Rectal smooth muscle tissue (tissue), 1 donor: ENCODE measurements at regions not wholly inside any gene's neighbourhood (a gene's known extent, or its start where the extent isn't known, plus 50 kb on each side); places are given as distances from the start of the nearest gene placed in this dataset.

Source experiments
- H3K27ac ChIP-seq: one replicate; pipeline ENCODE4 v1.7.0; 2013; ENCODE audit warnings: low read depth, low read length, inconsistent platforms
- H3K27me3 ChIP-seq: one replicate; pipeline ENCODE4 v1.7.0; 2013; ENCODE audit warnings: low read length; ENCODE audit not compliant: control insufficient read depth, insufficient read depth
- H3K36me3 ChIP-seq: one replicate; pipeline ENCODE4 v1.7.0; 2013; ENCODE audit warnings: low read length; ENCODE audit not compliant: control insufficient read depth, insufficient read depth
- H3K4me1 ChIP-seq: one replicate; pipeline ENCODE4 v1.7.0; 2013; ENCODE audit warnings: low read length; ENCODE audit not compliant: control insufficient read depth, insufficient read depth
- H3K4me3 ChIP-seq: one replicate; pipeline ENCODE4 v1.7.0; 2013; ENCODE audit warnings: low read length
- H3K9ac ChIP-seq: one replicate; pipeline ENCODE4 v1.7.0; 2013; ENCODE audit warnings: low read length

DNA sequence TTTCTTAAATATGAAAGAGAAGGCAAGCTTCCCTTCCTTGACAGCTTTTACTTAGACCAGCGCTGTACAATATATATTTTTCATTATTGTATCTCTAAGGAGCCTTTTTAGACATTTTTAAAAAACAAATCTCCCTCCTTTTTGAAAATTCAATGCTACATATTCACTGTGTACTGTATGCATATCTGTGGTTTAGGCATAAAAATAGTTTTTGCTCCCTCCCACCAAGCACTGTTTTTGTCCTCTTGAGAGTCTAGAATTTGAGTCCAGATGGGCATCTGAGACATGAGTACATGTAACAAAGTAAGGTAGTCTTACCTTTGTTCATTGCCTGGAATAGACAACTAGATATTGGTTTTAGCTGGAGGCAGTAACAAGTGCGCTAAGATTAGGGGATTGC lies 488.5 kb upstream of the RUNX1 start:
- Histone ChIP-seq H3K36me3 (no peaks in the 10 kb centered on the region), H3K27ac (no peak overlapping the region), H3K27me3 (no peaks in the 10 kb centered on the region), H3K9ac (no peak overlapping the region), H3K4me3 (no peak overlapping the region), H3K4me1 (no peaks in the 10 kb centered on the region)

GRCh38 chr21:35533893-35534292 lies 484.8 kb upstream of the RUNX1 start:
- no peaks in the 10 kb centered on the region for H3K27me3 ChIP-seq
- H3K4me1 ChIP-seq, result no peaks in the 10 kb centered on the region
- H3K9ac ChIP-seq, result no peak overlapping the region
- H3K4me3 ChIP-seq, result no peak overlapping the region
- no peaks in the 10 kb centered on the region for H3K36me3 ChIP-seq
- no peak overlapping the region for H3K27ac ChIP-seq

GRCh38 chr21:35530766-35531165 lies 481.7 kb upstream of the RUNX1 start:
- no peak overlapping the region for H3K27ac ChIP-seq
- H3K4me1 ChIP-seq, result no peaks in the 10 kb centered on the region
- H3K36me3 ChIP-seq, result no peaks in the 10 kb centered on the region
- H3K4me3 ChIP-seq, result no peak overlapping the region
- no peaks in the 10 kb centered on the region for H3K27me3 ChIP-seq
- no peak overlapping the region for H3K9ac ChIP-seq

DNA sequence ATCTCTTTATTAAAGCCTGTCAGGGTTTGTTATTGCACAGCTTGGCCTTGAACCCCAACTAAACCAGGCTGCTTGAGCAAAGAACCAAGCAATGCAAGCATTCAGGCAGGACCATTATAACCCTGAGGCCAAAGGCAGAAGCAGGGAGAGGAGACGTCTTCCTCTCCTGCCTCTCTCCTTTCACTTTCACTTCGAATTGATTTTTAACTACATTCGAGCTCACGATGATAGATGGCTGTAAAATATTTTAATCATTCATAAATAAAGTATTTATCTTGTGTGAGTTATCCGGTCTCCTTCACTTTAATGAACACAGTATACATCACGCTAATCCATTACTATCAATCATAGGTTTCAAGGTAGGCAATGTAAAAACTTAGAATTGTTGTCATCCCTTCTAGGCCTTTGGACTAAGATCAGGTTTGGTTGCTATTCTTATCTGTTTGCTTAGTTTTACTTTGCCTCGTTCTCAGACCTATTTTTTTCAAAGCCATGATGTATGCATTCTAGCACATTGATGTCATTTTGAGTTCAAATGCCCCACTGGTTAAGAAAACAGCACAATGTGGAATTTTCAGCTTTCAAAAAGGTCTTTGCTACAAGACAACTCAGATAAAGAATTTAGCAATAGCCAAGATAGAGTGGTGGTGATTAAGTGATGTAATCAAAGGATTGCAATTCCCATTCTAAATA lies 480.2 kb upstream of the RUNX1 start:
- Histone ChIP-seq H3K4me3 (peak overlapping the region; percentile 66), H3K4me1 (no peaks in the 10 kb centered on the region), H3K36me3 (no peaks in the 10 kb centered on the region), H3K9ac (no peak overlapping the region), H3K27ac (no peak overlapping the region), H3K27me3 (no peaks in the 10 kb centered on the region)

DNA sequence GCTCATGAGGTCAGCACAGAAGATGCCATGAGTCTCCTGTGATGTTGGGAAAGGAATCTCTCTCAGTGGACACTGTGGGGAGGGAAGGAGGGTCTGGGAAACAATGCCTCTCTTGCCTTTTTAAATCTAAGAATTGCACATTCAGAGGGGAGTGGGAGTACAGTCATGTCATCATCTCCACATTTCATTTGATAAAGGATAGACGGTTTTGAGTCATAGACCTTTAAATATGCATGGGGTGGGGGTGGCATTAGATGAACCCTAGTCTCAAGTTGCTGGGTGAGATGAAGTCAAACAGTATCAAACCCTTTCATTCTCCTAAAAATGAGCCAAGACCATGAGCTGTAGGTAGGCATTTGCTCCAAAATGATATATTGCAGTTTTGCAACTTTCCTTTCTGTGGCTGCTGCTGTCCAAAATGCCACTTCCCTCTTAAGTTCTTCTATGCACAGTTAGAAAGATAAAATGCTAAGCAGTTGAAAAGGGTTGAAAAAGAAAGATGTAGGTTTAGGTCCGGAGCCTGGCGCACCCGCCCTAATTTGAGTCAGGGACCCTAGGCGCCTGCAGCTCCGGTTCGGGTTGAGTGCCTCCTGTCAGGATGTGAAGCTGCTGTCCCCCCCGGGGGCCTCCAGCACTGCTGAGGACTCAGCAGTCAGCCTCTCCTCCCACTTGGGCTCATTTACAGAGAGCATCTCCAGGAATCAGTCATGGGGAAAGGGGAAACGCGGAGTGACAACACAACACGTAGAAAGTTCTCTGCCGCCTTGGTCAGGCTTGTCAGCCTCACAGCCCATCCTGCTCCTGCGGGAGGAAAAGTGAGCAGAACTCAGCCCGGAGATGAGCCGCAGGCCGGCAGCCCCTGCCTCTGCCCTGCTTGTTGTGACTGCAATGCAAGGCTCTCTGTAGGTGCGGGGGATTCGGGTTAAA lies 479.3 kb upstream of the RUNX1 start:
- Histone ChIP-seq H3K9ac (peak overlapping the region; percentile 19), H3K27me3 (no peaks in the 10 kb centered on the region), H3K27ac (no peak overlapping the region), H3K4me3 (peak overlapping the region; percentile 66), H3K4me1 (no peaks in the 10 kb centered on the region), H3K36me3 (no peaks in the 10 kb centered on the region)

DNA sequence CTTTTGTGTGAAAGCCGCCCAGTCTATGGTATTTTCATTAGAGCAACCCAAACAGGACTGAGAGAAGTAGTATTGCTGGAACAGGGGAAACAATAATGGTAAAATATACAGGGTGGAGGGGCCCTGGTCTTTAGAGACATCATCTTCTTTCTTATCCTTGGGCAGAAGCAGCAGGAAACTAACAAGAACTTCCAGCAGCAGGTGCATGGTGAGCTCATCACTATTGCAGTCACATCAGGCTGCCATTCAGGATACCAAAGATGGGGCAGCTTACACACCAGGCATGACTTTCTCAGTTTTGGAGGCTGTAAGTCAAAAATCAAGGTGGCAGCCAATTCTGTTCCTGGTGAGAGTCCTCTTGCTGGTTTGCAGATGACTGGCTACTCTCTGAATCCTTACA lies 478.3 kb upstream of the RUNX1 start:
- no peaks in the 10 kb centered on the region for H3K36me3 ChIP-seq
- no peak overlapping the region for H3K4me3 ChIP-seq
- H3K9ac ChIP-seq, result no peak overlapping the region
- H3K27me3 ChIP-seq, result no peaks in the 10 kb centered on the region
- no peak overlapping the region for H3K27ac ChIP-seq
- no peaks in the 10 kb centered on the region for H3K4me1 ChIP-seq

- no peaks in the 10 kb centered on the region for H3K36me3 ChIP-seq
- H3K27me3 ChIP-seq, result no peaks in the 10 kb centered on the region
- no peak overlapping the region for H3K27ac ChIP-seq
Observed at GRCh38 chr21:35525443-35525842, 476.3 kb upstream of the RUNX1 start.

DNA sequence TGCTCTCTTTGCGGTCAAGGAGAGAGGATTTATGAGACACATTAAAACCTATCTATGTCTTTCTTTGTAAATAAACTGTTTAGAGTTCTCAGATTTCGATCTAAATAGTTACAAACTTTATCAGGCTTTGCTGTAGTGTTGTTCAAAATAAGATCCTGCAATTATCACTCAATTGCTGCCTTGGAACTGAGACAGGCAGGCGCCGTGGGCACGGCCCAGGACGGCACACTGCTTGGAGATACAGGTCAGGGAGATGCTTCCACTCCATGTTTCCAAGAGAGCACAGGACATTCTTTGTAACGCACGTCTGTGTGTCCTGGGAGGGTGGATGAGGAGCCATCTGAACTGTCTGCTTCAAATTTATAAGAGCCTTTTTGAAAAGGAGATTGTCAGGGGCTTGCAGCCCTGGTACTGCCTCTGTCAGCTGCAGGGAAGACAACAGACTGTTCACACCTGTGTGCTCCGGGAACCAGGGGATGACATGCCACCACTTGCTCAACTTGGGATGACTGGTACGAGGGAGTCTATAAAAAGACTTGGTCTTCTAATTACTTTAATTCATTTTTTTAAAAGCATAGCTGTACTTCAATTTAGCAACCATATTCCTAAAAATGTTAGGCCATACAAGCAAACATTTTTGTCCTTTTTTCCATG lies 472.9 kb upstream of the RUNX1 start:
- Histone ChIP-seq H3K9ac (no peak overlapping the region), H3K4me3 (no peak overlapping the region), H3K27ac (no peak overlapping the region), H3K27me3 (no peaks in the 10 kb centered on the region), H3K4me1 (no peaks in the 10 kb centered on the region), H3K36me3 (no peaks in the 10 kb centered on the region)

More at GRCh38 chr21:35525443-35525842, 476.3 kb upstream of the RUNX1 start:
- no peak overlapping the region for H3K9ac ChIP-seq
- no peak overlapping the region for H3K4me3 ChIP-seq
- no peaks in the 10 kb centered on the region for H3K4me1 ChIP-seq

DNA sequence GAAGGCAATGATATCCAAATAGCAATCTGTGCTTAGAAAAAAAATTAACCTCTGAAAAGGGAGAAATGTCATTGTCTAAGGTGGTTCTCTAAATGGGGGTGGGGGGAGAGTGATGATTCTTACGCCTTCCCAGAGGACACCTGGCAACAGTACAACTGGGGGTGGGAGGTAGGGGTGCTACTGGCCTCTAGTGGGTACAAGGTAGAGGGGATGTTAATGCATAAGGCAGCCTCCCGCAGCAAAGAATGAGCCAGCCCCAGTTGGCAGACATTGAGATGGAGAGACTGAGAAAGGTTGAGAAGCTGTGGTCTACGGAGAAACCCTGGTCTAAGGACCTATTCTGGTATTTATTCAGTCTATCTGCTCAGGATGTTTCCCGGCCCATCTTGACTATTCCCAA lies 472.2 kb upstream of the RUNX1 start:
- Histone ChIP-seq H3K4me1 (no peaks in the 10 kb centered on the region), H3K4me3 (no peak overlapping the region), H3K9ac (no peak overlapping the region), H3K36me3 (no peaks in the 10 kb centered on the region), H3K27me3 (no peaks in the 10 kb centered on the region), H3K27ac (no peak overlapping the region)

GRCh38 chr21:35520856-35521255 lies 471.8 kb upstream of the RUNX1 start:
- H3K27me3 ChIP-seq, result no peaks in the 10 kb centered on the region
- no peaks in the 10 kb centered on the region for H3K36me3 ChIP-seq
- H3K27ac ChIP-seq, result no peak overlapping the region
- no peak overlapping the region for H3K9ac ChIP-seq
- H3K4me1 ChIP-seq, result no peaks in the 10 kb centered on the region
- no peak overlapping the region for H3K4me3 ChIP-seq

GRCh38 chr21:35520302-35520701 lies 471.2 kb upstream of the RUNX1 start:
- H3K4me1 ChIP-seq, result no peaks in the 10 kb centered on the region
- H3K4me3 ChIP-seq, result no peak overlapping the region
- H3K9ac ChIP-seq, result no peak overlapping the region
- no peaks in the 10 kb centered on the region for H3K27me3 ChIP-seq
- H3K36me3 ChIP-seq, result no peaks in the 10 kb centered on the region
- H3K27ac ChIP-seq, result no peak overlapping the region

- H3K36me3 ChIP-seq, result no peaks in the 10 kb centered on the region
Observed at GRCh38 chr21:35517865-35518264, 468.8 kb upstream of the RUNX1 start.

More at GRCh38 chr21:35517865-35518264, 468.8 kb upstream of the RUNX1 start:
- Histone ChIP-seq H3K4me3 (no peak overlapping the region), H3K27ac (no peak overlapping the region), H3K9ac (no peak overlapping the region), H3K27me3 (no peaks in the 10 kb centered on the region), H3K4me1 (no peaks in the 10 kb centered on the region)
